Dendritic cell treated with granulocyte-macrophage colony-stimulating factor and Interleukin-4, amounts not matched to agents 40 ng/mL and 50 ng/mL, for 4 days (primary cell): ENCODE measurements at regions not wholly inside any gene's neighbourhood (a gene's known extent, or its start where the extent isn't known, plus 50 kb on each side); places are given as distances from the start of the nearest gene placed in this dataset.

Source experiments
- H3K27ac Mint-ChIP-seq: one replicate; pipeline ENCODE4 v1.8.0; 2022; ENCODE audit warnings: mild to moderate bottlenecking, mixed read lengths
- H3K27me3 Mint-ChIP-seq: one replicate; pipeline ENCODE4 v1.8.0; 2022; ENCODE audit warnings: mild to moderate bottlenecking, mixed read lengths
- H3K36me3 Mint-ChIP-seq: one replicate; pipeline ENCODE4 v1.8.0; 2022; ENCODE audit warnings: low read depth, mixed read lengths
- H3K4me1 Mint-ChIP-seq: one replicate; pipeline ENCODE4 v1.8.0; 2022; ENCODE audit warnings: low read depth, mixed read lengths
- H3K4me3 Mint-ChIP-seq: one replicate; pipeline ENCODE4 v1.8.0; 2022; ENCODE audit warnings: mild to moderate bottlenecking, moderate library complexity, mixed read lengths
- H3K9me3 Mint-ChIP-seq: one replicate; pipeline ENCODE4 v1.8.0; 2022; ENCODE audit warnings: mixed read lengths
- intact Hi-C: fragments of 100-400 bp; cut with micrococcal nuclease; formaldehyde crosslinking; loops from one replicate; pipeline ENCODE4 v1.15.0; 2022

DNA sequence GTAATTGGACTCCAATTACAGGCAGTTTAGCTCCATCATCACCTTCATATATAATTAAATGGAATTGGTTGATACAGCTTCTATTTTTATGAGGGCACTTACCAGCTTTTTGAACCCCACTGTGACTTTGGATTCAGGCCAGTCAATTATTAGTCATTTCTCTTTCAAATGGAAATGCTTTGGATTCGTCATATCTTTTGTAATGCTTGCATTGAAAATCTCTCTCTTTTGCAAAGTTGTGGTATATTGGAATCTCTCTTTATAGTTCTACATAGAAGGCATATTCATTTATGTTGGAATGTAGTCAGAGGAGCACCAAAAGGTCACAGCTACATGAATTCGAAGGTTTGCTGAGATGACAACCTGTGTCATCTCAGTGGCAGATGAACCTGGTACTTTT is 1074.3 kb upstream of the SLC10A2 start:
- Mint-ChIP-seq H3K9me3 (peaks cover 5% of the 10 kb centered on the region), H3K4me1 (no peaks in the 10 kb centered on the region), H3K27me3 (no peaks in the 10 kb centered on the region), H3K4me3 (no peak overlapping the region), H3K27ac (no peak overlapping the region), H3K36me3 (no peaks in the 10 kb centered on the region)
- intact Hi-C loops: no loop called here

DNA sequence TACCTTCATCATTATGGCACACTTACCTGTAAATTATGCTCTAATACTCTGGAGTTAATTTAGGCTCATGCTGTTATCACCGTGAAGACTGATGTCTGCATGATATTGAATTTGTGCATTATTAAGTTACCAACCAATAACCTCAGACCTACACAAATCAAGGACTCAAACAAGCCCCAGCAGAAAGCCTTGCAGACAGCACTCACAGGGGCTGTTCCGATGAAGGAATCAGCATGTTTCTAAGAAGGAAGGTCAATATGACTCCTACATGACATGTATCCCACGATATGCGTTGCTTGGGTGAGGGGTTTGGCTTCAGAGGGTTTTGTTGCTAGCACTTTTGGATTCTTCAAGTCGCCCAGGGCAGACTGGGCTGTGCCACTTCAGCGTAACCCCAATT is 1071.2 kb upstream of the SLC10A2 start:
- no peaks in the 10 kb centered on the region for H3K4me1 Mint-ChIP-seq
- no peak overlapping the region for H3K4me3 Mint-ChIP-seq
- H3K27ac Mint-ChIP-seq: no peak overlapping the region
- intact Hi-C loops: no loop called here
- no peaks in the 10 kb centered on the region for H3K27me3 Mint-ChIP-seq
- peaks cover 16% of the 10 kb centered on the region for H3K9me3 Mint-ChIP-seq
- no peaks in the 10 kb centered on the region for H3K36me3 Mint-ChIP-seq

DNA sequence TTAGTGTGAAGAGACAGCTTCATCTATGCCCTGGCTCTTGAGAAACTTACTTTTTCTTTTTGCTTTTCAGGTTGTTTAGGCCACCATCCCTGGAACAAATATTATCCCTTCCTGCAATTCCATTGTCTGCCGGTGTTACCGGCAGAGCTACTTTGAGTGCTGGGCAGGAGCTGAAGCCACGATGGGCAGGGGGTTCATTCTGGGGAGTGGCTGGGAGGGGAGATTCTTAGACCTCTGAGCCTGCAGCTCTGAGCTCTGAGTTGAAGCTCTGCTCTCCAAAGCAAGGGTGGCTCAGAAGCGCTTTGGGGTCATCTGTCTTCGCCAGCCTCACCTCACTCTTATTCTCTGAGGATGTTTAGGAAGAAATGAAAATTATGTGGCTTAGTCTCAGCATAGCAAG is 1066.6 kb upstream of the SLC10A2 start:
- no peaks in the 10 kb centered on the region for H3K36me3 Mint-ChIP-seq
- no peaks in the 10 kb centered on the region for H3K27me3 Mint-ChIP-seq
- no peak overlapping the region for H3K4me3 Mint-ChIP-seq
- peaks cover 16% of the 10 kb centered on the region for H3K9me3 Mint-ChIP-seq
- H3K27ac Mint-ChIP-seq: no peak overlapping the region
- intact Hi-C loops: no loop called here
- no peaks in the 10 kb centered on the region for H3K4me1 Mint-ChIP-seq

DNA sequence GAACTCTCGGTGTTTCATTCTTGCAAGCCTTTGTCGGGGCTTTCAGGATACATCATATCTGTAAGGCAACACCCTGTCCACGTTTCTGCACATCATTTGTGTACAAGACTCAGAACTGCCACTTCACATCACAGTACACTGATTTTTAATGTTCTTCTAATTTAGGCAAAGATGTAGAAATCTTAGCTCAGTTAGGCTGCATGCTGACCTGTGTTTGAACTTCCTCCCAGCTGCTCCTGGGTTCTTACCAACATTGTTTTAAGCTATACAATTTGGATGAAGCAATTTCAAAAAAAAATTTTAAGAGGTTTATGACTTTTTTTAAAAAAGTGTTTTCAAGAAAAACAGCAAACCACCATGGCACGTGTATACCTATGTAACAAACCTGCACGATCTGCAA is 1047.9 kb upstream of the SLC10A2 start:
- Mint-ChIP-seq H3K9me3 (peaks cover 23% of the 10 kb centered on the region), H3K4me3 (no peak overlapping the region), H3K27me3 (no peaks in the 10 kb centered on the region), H3K4me1 (no peaks in the 10 kb centered on the region), H3K36me3 (no peaks in the 10 kb centered on the region), H3K27ac (no peak overlapping the region)
- intact Hi-C loops: no loop called here

DNA sequence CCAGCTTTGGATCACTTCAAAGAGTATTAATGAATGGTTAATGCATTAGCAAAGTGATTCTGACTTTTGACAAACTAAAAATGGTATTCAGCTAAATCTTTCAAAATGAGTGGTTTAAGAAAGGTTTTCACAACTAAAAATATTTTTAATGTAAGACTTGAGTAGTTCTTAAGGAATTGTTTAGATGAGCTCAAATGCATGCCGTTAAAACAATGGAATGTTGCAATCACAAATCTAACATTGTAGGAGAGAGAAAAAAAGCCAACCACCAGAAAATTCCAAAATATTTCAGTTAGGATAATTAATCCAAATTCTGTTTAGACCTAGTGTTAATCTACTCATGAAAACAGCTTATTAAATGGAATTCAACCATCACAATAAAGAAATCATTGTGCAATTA is 1044.8 kb upstream of the SLC10A2 start:
- Mint-ChIP-seq H3K4me3 (no peak overlapping the region), H3K4me1 (no peaks in the 10 kb centered on the region), H3K27ac (no peak overlapping the region), H3K36me3 (no peaks in the 10 kb centered on the region), H3K27me3 (no peaks in the 10 kb centered on the region), H3K9me3 (peaks cover 46% of the 10 kb centered on the region)
- intact Hi-C loops: no loop called here

DNA sequence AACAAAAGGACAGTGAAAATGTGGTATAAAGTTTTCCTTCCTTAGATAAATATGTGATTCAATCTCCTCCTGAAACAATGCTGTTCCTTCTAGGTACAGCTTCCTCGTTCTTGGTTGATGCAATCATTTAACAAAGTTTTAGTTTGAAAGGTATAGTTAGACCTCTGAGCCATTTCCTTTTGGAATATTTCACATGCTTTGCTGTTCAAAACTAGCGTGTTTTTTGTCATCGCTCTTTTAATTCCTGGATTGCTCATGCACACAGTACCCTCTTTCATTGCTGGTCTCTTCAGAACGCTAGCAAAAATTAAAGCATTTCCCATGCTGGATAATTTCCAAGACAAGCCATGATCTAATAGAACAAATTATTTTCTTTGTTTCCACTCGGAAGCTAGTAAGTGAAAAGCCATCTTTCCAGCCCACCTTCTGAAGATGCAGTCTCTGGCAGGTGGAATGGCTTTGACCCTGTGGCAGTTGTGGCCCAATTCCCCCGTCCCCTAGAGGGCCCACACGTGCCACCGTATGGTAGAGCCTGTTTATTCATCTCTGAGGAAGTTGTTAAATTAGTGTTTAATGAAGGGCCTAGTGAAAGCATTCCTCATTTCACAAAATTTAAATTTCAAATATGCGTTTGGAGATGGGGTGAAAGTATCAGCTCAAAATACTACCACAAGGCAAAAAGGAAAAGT is 1040.6 kb upstream of the SLC10A2 start:
- H3K36me3 Mint-ChIP-seq: no peaks in the 10 kb centered on the region
- no peak overlapping the region for H3K27ac Mint-ChIP-seq
- intact Hi-C loops: no loop called here
- H3K4me1 Mint-ChIP-seq: no peaks in the 10 kb centered on the region
- H3K4me3 Mint-ChIP-seq: no peak overlapping the region
- H3K9me3 Mint-ChIP-seq: peaks cover 69% of the 10 kb centered on the region
- no peaks in the 10 kb centered on the region for H3K27me3 Mint-ChIP-seq

DNA sequence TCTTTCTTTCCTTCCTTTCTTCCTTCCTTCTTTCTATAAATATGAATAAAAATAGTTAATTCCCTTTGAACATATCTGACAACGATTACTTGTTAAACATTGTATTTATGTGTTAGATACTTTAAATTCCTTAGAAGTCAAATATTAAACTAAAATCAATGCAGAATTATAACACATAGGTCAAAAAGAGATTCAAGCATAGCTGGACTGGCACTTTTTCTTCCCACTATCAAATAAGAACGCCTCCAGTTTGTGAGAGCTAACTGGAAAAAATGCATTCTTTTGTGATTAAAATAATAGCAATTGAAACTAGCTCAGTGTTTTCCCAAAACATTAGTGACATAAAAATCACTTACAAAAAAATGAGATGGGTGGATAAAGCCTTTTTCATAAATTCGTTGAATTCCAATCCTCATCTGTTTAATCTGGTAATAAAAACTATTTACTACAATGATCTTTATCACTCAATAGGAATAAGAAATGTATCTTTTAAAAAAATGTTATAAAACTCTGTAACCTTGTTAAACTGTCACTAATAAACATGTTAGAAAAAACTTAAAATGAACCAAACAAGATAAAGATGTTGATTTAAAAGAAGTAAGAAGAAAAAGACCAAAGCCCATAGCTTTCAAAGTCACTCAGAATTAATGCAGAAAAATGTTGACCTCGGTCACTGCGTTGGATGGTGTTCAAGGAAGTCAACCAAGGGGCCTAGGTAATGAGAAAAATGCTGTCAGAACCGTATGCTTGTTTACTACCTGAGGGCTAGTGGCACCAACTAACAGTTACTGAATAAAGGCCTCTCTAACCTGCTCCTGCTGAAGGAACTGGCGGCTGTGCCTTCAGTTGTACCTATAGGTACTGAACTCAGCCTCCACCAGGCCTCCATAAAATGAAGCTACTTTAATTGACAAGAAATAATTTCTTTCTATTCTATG is 1039.5 kb upstream of the SLC10A2 start:
- Mint-ChIP-seq H3K36me3 (no peaks in the 10 kb centered on the region), H3K9me3 (peaks cover 80% of the 10 kb centered on the region), H3K4me3 (no peak overlapping the region), H3K4me1 (no peaks in the 10 kb centered on the region), H3K27me3 (no peaks in the 10 kb centered on the region), H3K27ac (no peak overlapping the region)
- intact Hi-C loops: no loop called here

DNA sequence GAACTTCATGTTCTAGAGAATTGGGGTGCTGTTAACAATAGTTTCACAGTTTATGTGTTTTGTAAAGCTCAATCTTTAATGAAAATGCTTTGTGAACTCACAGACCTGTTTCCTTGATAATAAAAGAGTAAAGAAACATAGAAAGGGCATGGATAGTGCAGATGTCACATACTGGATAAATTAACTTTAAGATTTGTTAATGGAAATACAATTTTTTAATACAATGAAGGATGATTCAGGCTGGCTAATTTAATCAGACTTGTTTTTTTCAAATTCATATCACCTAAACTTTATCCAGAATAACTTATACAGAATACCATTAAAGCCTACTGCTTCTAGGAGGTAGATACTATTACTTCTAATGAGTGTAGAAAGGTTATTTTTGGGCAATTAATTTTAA is 1033.5 kb upstream of the SLC10A2 start:
- Mint-ChIP-seq H3K4me1 (no peaks in the 10 kb centered on the region), H3K36me3 (no peaks in the 10 kb centered on the region), H3K27ac (no peak overlapping the region), H3K9me3 (peaks cover 61% of the 10 kb centered on the region), H3K27me3 (no peaks in the 10 kb centered on the region), H3K4me3 (no peak overlapping the region)
- intact Hi-C loops: no loop called here

DNA sequence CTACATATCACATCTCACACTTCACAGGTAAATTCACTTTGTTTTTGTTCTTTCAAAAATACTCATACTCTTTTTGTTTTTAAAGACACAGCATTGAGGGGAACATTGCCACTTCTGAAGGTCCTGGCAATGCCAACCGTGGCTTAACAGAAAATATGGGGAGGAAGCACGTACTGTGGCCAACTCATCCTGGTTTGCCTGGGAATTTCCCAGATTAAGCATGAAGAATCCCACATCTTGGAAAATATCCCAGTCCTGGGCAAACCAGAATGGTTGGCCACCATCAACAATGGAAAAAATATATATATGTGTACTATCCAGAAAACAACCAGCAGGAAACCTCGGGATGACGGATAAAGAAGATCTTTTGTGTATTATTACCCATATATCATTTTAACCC is 1032.2 kb upstream of the SLC10A2 start:
- H3K36me3 Mint-ChIP-seq: no peaks in the 10 kb centered on the region
- intact Hi-C loops: no loop called here
- no peak overlapping the region for H3K27ac Mint-ChIP-seq
- no peaks in the 10 kb centered on the region for H3K27me3 Mint-ChIP-seq
- peaks cover 62% of the 10 kb centered on the region for H3K9me3 Mint-ChIP-seq
- H3K4me3 Mint-ChIP-seq: no peak overlapping the region
- H3K4me1 Mint-ChIP-seq: no peaks in the 10 kb centered on the region

DNA sequence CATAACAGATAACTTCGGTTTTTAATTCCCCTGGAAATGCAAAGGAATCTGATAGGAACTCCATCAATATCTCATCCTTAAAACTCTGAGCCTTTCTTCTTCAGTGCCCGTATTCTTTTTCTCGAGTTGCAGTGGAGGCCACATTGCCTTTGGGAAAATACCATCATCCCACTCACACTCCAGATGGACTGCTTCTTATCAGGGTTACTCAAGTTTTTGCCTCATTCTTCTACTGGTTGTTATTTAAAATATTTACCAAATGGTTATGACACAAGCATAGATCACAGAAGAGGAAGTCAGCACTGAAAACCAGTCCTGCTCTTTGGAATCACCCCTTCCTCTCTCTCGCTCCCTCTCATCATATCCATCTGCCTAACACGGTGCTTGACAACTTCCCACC is 1020.5 kb upstream of the SLC10A2 start:
- H3K27me3 Mint-ChIP-seq: no peaks in the 10 kb centered on the region

DNA sequence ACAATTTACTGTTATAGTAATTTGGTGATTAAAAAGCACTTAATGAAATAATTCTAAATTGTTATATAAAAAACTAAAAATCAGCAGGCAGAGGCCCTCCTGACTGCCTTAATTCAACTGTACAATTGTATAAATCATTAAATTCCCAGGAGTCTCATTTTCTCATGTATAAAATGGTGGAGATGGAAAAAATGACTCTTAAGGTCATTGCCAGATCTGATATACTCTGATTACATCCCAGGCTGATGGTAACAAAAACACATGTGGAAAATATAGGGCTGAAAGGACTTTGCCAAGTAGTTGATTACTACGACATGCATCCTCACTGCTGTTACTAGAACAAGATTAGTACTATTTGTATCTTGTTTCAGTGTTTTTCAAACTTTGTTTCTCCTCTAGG is 1020.0 kb upstream of the SLC10A2 start:
- intact Hi-C loops: no loop called here
- Mint-ChIP-seq H3K4me3 (no peak overlapping the region), H3K36me3 (no peaks in the 10 kb centered on the region), H3K27me3 (no peaks in the 10 kb centered on the region), H3K4me1 (no peaks in the 10 kb centered on the region), H3K27ac (no peak overlapping the region), H3K9me3 (peaks cover 42% of the 10 kb centered on the region)

More for the DNA sequence above, 1020.5 kb upstream of the SLC10A2 start:
- Mint-ChIP-seq H3K4me3 (no peak overlapping the region), H3K4me1 (no peaks in the 10 kb centered on the region), H3K36me3 (no peaks in the 10 kb centered on the region), H3K27ac (no peak overlapping the region), H3K9me3 (peaks cover 42% of the 10 kb centered on the region)
- intact Hi-C loops: no loop called here

DNA sequence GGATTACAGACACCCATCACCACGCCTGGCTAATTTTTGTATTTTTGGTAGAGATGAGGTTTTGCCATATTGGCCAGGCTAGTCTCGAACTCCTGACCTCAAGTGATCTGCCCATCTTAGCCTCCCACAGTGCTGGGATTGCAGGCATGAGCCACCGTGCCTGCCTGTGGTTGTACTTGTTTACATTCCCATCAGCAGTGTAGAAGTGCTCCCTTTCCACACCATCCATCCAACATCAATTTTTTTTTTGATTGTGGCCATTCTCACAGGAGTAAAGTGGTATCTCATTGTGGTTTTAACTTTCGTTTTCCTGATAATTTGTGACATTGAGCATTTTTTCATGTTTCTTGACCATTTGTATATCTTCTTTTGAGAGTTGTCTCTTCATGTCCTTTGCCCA is 1019.4 kb upstream of the SLC10A2 start:
- intact Hi-C loops: no loop called here
- H3K36me3 Mint-ChIP-seq: no peaks in the 10 kb centered on the region
- H3K9me3 Mint-ChIP-seq: peaks cover 42% of the 10 kb centered on the region
- no peaks in the 10 kb centered on the region for H3K27me3 Mint-ChIP-seq
- H3K4me1 Mint-ChIP-seq: no peaks in the 10 kb centered on the region
- H3K27ac Mint-ChIP-seq: no peak overlapping the region
- H3K4me3 Mint-ChIP-seq: no peak overlapping the region

DNA sequence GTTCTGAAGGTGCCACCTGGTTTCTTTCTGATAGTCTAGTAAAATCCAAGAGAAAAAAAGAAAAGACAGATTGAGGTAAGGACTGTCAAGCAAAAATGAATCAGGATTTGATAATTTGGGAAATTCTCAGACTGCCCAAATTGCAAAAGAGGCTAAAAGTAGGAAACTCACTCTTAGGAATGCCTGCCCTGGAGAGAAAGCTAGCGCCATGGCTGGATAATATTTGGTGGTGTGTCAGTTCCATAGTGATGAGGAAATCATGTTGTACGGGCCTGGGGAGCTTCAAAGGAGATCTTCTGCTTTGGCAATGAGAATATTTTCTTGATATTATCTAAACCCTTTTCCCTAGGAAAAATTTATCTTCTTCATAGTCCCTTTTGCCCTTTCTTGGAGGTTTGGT is 1008.1 kb upstream of the SLC10A2 start:
- no peaks in the 10 kb centered on the region for H3K27me3 Mint-ChIP-seq
- H3K4me1 Mint-ChIP-seq: no peaks in the 10 kb centered on the region
- peaks cover 24% of the 10 kb centered on the region for H3K9me3 Mint-ChIP-seq
- intact Hi-C loops: no loop called here
- H3K36me3 Mint-ChIP-seq: no peaks in the 10 kb centered on the region
- no peak overlapping the region for H3K4me3 Mint-ChIP-seq
- H3K27ac Mint-ChIP-seq: no peak overlapping the region

DNA sequence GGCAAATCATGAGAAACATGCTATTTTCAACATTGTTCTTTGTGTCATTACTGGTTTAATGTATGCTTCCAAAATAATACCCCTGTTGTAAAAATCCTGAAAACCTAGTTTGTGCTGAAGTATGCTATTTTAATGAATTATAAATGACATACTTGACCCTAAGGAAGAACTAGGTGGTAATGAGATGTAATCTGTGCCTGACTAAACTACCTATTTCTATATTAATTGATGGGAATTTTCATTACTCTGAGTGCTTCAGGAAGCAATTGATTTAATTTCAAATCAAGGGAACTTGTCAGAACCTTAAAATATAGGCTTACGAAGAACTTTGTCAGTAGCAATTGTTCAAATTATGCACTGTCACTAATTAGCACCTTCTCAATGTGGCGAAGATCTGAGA is 1005.6 kb upstream of the SLC10A2 start:
- H3K27me3 Mint-ChIP-seq: no peaks in the 10 kb centered on the region
- no peak overlapping the region for H3K4me3 Mint-ChIP-seq
- no peaks in the 10 kb centered on the region for H3K4me1 Mint-ChIP-seq
- peaks cover 24% of the 10 kb centered on the region for H3K9me3 Mint-ChIP-seq
- no peak overlapping the region for H3K27ac Mint-ChIP-seq
- intact Hi-C loops: no loop called here
- no peaks in the 10 kb centered on the region for H3K36me3 Mint-ChIP-seq
